COLO668 (cell line): ENCODE measurements at regions not wholly inside any gene's neighbourhood (a gene's known extent, or its start where the extent isn't known, plus 50 kb on each side); places are given as distances from the start of the nearest gene placed in this dataset.
"Not testable (repeated sequence)": the region's sequence is repeated elsewhere in the genome, so short reads cannot be mapped to it uniquely, and the experiment has no call there.

ENCODE experiments used
- DNase-seq: peaks from one replicate; lab custom pipeline; 2025; ENCODE audit not compliant: unreplicated experiment; lab: John Stamatoyannopoulos, UW

GRCh38 chr6:27854421-27854820 is 57.8 kb downstream of the OR2B2 start:
- no peak for DNase-seq

GRCh38 chr6:27851440-27851839 is 60.8 kb downstream of the OR2B2 start:
- no peak for DNase-seq

DNA sequence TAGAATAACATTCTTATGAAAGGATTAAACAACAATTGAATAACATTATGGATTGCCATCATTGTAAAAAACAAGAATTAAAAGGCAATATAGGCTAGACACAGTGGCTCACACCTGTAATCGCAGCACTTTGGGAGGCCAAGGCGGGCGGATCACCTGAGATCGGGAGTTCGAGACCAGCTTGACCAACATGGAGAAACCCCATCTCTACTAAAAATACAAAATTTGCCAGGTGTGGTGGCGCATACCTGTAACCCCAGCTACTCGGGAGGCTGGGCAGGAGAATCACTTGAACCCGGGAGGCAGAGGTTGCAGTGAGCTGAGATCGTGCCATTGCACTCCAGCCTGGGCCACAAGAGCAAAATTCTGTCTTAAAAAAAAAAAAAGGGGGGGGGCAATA is 63.2 kb downstream of the OR2B2 start:
- not testable (repeated sequence) for DNase-seq

- DNase-seq: no peak
These were observed 64.5 kb downstream of the OR2B2 start for GRCh38 chr6:27847706-27848105.

DNA sequence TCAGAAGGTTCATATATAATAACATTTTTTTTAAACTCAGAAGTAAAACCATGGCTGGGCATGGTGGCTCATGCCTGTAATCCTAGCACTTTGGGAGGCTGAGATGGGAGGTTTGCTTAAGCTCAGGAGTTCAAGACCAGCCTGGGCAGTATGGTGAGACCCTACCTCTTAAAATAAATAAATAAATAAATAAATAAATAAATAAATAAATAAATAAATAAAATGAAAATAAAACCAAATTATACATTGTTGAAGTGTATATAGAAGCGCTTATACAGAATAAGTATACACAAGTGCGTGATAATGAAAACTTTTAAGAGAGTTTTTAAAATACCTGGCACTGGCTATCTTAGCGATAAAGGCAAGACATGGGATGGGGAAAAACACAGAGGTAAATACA is 71.6 kb downstream of the OR2B2 start:
- DNase-seq: no peak

DNA sequence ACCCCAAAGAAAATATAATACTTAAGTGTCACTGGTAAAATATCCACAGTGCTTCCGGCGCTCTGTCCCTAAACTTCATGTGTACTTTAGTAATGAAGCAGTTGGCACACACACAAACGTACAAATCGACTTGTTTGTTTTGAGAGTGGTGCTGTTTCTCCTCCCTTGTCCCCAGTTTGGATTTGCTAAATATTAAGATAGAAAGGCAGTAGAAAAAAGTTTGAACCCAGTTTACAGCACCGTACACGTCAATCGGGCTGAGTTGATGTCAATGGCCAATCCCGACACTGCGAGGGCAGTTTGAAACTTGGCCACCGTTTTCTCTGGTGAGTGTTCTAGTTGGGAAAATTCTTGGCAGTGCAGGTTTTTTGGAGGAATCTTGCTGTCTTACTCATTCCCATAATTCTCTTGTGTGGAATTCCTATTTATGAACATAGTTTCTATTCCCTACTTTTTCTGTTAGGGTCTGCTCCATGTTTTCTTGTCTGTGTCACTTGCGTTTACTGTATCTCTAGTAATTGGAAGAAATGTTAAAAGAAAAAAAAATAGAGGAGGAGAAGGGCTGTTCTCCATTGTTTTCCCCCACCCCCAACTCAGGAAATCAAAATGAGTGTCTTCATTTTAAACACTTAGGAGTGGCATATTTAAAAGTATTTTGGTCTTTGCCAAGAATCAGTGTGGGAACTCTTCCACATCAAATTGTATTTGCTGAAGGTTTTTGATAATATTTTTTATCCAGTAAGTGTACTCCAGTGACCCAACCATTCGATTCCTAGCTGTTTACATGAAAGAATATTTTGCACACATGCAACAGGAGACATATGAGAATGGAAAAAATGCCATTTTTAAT is 72.3 kb downstream of the OR2B2 start:
- peak; percentile 4 for DNase-seq

GRCh38 chr6:27838945-27839625 is 73.1 kb downstream of the OR2B2 start:
- peak; percentile 49 for DNase-seq

GRCh38 chr6:27838058-27838944 is 73.9 kb downstream of the OR2B2 start:
- DNase-seq: peak; percentile 83

DNA sequence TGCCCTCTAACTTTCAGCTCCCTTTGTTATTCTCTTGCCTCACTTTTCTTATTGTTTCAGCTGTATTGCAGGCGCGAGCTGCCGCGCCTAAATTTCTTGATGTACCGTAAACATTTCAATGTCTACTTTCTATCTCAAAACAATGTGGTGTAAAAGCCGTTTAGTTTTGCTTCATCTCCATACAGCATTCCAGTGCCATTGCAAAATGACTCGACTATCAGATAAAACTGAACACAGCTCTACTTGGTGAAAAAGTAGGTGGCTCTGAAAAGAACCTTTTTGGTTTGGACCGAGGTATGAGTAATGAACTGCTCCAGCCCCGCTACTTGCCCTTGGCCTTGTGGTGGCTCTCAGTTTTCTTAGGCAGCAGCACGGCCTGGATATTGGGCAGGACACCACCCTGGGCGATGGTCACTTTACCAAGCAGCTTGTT is 74.6 kb downstream of the OR2B2 start:
- no peak for DNase-seq

- DNase-seq: peak; percentile 59
These were observed 75.2 kb downstream of the OR2B2 start for GRCh38 chr6:27836783-27837624.

- DNase-seq: no peak
These were observed 75.9 kb downstream of the OR2B2 start for GRCh38 chr6:27836141-27836782.

DNA sequence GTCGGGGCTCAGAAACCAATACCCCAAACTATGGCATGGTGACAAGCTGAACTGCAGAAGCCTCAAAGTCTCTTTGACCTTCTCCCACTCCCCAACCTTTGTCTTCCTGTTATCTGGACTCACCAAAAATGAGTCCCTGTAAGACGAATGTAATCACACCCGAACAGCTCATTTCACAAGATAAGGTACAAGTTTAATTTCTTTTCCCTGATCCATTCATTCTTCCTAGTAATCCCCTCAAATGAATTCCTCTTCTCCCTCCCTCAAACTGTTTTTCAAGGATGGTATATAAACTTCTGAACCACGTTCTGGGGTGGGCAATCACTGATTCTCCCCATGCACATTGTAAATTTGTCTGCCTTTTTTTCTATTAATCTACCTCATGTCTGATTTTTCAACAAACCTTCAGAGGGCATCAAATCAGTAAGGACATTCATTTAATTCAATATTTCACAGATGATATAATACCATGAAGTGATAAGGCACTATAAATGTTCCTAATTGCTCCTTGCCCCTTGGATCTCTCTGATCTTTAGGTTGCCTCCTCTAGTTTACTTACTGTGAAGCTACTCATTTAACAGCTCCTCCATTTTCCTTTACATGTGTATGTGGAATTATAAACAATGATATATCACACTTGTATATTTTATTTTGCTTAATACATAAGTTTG is 77.2 kb downstream of the OR2B2 start:
- DNase-seq: no peak

GRCh38 chr6:27834384-27834783 is 77.8 kb downstream of the OR2B2 start:
- no peak for DNase-seq

DNA sequence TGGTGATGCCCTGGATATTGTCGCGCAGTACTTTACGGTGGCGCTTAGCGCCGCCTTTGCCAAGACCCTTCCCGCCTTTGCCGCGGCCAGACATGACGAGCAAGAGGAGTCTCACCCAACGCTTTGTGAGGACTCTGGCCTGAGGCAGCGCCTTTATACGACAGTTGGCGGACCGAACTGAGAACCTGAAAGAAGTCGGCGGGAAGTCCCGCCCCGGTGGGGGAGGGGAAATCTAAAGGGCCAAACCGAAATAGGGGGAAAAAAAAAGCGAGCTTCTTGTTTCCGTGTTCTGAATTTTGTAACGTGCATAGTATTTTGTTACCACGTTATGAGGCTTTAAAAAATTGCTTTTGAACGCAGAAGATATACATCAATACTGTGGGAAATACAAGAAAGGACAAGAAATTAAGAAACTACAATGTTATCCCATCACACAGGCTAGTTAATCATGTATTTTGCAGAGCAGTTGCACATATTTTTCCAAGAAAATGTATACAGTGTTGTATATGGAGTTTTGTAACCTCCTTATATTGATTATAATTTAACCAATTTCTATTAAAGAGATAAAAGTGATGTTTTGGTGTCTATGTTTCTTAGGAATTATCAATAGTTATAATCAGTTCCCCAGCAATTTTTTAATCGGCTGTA is 80.6 kb downstream of the OR2B2 start:
- DNase-seq: peak; percentile 48

GRCh38 chr6:27830600-27831433 is 81.4 kb downstream of the OR2B2 start:
- peak; percentile 23 for DNase-seq

- no peak for DNase-seq
These were observed 82.0 kb downstream of the OR2B2 start for GRCh38 chr6:27830212-27830599.

DNA sequence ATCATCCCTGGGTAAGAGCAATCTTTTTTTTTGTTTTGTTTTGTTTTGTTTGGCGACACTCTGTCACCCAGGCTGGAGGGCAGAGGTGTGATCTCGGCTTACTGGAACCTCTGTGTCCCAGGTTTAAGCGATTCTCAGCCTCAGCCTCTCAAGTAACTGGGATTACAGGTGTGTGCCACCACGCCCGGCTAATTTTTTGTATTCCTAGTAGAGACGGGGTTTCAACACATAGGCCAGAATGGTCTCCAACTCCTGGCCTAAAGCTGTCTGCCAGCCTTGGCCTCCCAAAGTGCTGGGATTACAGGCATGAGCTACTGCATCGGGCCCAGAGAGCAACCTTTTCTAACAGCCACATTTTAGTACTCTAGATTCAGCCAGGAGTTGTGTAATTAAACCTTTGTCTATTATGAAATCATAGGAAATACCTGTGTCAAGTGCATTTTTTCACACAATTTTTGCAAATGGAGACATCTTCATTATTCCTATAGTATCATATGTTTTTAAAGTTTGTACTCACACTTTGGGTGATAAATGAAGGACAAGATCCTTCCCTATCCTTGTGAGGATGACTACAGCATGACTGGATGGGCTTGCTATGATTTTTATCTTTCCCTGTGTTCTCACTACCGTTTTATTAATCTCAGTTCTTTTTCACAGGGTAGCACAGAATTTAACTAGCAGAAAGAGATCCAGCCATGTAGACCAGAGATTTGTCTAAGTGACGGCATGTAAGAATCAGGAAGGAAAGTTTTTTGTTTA is 82.6 kb downstream of the OR2B2 start:
- peak; percentile 1 for DNase-seq
